UCSD-AML1 (cell line): ENCODE measurements at regions not wholly inside any gene's neighbourhood (a gene's known extent, or its start where the extent isn't known, plus 50 kb on each side); places are given as distances from the start of the nearest gene placed in this dataset.
"Not testable (repeated sequence)": the region's sequence is repeated elsewhere in the genome, so short reads cannot be mapped to it uniquely, and the experiment has no call there.

Experiments used
- DNase-seq: peaks from one replicate; lab custom pipeline; 2025; ENCODE audit not compliant: unreplicated experiment; lab: John Stamatoyannopoulos, UW

- no peak for DNase-seq
Observed at GRCh38 chr11:23836981-23837380, 659.9 kb upstream of the LUZP2 start.

- no peak for DNase-seq
Observed at GRCh38 chr11:23840872-23841271, 656.0 kb upstream of the LUZP2 start.

- DNase-seq = no peak
Observed at GRCh38 chr11:23846902-23847422, 649.9 kb upstream of the LUZP2 start.

GRCh38 chr11:23851216-23851615 is 645.6 kb upstream of the LUZP2 start:
- DNase-seq = no peak

- DNase-seq = no peak
Observed at GRCh38 chr11:23856654-23857053, 640.2 kb upstream of the LUZP2 start.

DNA sequence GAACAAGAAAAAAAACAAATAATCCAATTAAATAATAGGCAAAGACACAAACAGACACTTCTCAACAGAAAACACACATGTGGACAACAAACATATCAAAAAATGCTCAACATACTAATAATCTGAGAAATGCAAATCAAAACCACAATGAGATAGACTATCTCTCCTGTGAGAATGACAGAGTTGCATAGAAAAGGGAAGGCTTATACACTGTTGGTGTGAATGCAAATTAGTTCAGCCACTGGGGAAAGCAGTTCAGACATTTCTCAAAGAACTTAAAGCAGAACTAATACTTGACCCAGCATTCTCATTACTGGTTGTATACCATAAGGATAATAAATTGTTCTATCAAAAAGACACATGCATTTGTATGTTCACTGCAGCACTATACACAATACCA is 637.8 kb upstream of the LUZP2 start:
- DNase-seq = no peak

DNA sequence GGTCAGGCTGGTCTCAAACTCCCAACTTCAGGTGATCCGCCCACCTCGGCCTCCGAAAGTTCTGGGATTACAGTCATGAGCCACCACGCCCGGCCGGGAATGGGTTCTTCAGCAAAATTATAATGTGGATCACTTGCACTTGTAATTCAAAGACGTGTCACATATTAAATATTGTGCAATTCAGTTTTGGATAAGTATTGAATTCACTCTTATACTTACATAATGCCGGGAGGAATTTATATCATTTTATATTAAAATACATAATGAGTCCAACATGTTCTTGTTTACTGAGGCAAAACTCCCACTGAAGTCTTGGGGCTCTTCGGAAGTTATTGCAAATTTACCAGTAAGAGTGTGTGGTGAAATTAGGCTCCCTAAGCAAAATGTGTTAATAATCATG is 635.2 kb upstream of the LUZP2 start:
- no peak for DNase-seq

DNA sequence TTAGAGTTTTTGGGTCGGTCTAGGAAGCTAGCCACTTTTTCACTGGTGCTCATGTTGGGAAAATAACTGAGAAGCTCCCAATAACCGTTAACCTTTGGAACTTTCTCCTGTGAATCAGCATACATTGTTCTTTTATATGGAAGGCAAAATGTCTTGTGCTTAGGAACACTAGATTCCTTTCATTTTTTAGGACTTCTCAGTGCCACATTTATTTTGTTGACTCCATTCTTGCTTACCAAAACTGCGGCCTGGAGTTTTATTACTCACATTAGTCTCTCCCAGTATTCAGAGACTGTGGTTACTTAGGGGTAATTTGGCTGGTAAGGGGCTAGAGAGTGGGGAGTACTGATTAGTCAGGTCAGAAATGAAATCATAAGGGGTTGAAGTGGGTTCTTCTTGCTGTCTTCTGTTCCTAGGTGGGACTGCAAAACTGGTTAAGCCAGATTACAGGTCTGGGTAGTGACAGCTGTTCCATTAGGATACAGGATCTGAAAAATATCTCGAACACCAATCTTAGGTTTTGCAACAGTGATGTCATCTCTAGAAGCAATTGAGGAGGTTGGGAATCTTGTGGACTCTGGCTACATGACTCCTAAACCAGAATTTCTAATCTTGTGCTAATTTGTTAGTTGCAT is 631.4 kb upstream of the LUZP2 start:
- DNase-seq = no peak

GRCh38 chr11:23866641-23867040 is 630.2 kb upstream of the LUZP2 start:
- DNase-seq = no peak

DNA sequence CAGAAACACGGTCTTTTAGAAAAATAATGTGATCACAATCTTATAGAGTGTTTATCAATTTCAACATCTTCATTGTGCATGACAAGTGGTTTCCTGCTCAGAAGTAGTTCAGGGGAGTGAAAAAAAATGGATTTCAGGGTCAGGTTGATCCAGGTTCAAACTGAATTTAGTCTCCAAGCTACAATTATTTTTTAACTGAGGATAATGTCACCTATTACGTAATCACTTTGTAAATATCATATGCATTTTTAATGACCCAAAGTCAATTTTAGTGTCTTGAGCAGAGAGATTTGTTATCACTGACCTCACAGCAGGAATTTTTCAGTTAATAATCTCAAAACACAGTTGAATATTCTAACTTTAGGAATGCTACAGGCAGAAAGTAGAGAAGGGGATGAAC is 627.2 kb upstream of the LUZP2 start:
- DNase-seq = no peak

DNA sequence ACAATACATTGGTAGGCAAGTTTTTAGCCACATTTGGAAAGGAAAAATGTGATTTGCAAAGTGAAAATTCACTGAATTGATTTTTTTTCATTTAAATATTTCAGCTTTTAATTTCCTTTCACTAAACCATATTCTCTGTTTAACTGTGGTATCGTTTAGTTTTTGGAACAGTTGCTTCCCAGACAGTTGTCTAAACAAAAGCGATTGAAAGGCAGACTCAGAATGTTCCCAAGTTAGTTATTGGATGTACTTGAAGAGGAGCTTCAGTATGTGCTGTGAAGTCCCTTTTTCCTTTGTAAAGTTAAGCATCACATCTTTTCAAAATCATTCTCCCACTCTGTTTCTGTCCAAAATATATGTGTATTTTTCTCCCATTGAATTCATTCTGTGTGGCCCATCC is 623.4 kb upstream of the LUZP2 start:
- DNase-seq = no peak

- no peak for DNase-seq
Observed at GRCh38 chr11:23875176-23875850, 621.5 kb upstream of the LUZP2 start.

GRCh38 chr11:23883426-23884048 is 613.3 kb upstream of the LUZP2 start:
- DNase-seq = not testable (repeated sequence)

DNA sequence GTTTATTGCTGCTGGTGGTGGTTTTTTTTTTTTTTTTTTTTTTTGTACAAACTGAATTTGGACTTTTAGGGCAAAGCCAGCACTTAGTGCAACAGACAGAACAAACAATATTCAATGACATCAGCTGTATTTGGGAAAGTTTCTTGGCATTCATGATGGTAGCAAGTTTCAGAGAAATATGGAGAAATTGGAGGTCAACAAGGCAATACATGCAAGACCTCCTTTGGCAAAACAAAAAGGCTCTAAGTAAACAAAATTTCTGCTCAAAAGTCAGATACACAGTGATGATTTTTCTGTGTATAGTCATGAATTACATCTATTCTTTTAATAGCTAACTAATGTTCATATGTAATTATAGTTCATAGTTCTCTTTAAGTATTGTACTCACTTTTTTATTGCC is 612.5 kb upstream of the LUZP2 start:
- no peak for DNase-seq

DNA sequence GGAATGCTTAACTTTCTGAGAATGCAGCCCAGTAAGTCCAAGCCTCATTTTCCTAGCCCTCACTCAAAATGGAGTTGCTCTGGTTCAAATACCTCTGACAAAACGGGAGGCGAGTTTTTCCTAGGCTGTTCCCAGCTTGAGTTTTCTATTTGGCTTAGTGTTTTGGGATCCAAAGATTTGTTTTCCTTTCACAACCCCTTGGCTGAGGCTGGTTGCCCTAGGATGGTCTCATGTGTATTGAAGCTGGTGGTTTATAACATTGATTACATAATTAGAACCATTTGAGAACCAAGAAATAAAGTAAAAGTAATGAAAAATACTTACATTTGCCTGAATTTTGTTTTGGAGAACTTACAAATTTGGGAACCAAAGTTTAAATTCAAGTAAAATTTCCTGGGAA is 611.1 kb upstream of the LUZP2 start:
- DNase-seq = no peak

DNA sequence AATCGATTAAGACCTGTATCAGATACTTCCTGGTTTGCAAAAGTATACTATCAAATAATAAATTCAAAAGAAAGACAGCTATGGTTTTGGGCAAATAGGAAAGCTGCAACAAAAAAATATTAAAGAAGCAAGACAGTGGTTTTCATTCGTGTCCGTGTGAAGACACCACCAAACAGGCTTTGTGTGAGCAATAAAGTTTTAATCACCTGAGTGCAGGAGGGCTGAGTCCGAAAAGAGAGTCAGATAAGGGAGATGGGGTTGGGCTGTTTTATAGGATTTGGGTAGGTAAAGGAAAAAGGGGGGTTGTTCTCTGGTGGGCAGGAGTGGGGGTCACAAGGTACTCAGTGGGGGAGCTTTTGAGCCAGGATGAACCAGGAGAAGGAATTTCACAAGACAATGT is 609.7 kb upstream of the LUZP2 start:
- not testable (repeated sequence) for DNase-seq

GRCh38 chr11:23893126-23893525 is 603.7 kb upstream of the LUZP2 start:
- no peak for DNase-seq

DNA sequence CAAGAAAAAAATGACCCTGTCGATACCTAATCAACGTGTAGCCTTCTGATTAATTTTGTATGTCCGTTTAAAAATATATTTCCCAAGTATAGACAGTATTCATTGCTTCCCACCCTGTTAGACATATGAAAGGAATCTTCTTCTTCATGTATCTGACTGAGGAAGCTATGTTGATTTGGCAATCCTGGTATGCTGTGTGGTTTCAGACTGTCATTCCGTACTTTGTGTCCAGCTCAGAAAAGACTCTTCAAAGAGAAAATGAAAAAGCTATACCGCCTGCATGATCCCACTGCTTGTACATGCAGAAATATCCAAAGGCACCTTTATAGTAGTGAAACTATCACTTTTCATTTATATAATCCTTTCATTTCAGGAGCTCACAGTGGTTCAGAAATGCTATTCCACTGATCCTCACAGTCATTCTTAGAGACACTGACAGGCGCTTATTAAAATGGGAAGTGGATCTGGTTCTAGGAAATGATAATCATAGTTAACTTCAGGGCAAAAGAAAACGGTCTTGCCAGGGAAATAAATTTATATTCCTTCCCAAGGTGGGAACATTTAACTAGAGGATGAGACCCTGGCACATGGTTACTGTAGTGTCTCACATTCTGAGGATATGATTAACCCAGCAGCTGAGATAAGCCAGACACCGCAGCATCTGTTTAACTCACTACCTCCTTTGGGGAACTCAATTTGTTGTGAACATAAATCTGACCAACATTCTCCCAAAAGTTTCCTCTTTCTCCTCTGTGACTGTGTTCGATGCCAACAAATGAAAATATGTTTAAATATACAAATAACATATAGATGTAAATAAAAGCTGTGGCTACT is 599.2 kb upstream of the LUZP2 start:
- no peak for DNase-seq

DNA sequence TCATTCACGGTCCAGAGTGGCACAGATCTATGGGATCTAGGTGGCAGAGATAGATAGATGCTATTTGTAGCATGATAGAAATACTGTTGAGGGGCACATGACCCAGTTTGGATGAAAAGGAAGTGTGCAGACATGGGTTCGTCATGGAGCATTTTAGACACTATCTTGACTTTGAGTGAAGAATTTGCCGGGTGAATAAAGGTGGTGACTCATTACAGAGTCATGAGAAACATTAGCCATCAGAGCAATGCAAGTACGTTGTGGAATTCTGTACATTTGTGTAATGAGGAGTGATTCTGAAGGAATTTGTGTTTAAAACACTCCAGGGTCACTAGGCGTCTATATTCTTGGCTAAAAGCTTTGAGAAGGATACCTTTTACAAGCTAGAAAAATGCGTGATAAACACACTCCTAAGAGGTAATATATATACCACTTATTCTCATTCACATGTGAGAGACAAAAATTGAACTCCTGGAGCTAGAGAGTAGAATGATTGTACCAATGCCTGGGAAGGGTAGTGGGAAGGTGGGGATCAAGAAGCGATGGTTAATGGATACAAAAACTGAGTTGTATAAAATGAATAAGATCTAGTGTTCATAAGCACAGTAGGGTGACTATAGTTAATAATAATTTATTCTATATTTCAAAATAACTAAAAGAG is 593.7 kb upstream of the LUZP2 start:
- no peak for DNase-seq

DNA sequence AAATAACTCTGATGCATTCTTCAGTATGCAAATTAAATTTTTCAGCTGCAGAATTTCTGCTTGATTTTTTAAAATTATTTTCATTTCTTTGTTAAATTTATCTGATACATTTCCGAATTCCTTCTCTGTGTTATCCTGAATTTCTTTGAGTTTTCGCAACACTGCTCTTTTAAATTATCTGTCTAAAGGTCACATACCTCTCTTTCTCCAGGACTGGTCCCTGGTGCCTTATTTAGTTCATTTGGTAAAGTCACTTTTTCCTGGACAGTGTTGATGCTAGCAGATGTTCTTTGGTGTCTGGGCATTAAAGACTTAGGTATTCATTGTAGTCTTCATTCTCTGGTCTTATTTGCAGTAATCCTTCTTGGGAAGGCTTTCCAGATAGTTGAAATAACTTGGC is 577.4 kb upstream of the LUZP2 start:
- no peak for DNase-seq

GRCh38 chr11:23923357-23923756 is 573.5 kb upstream of the LUZP2 start:
- no peak for DNase-seq
